Liver (tissue), 8 donors: ENCODE measurements at regions not wholly inside any gene's neighbourhood (a gene's known extent, or its start where the extent isn't known, plus 50 kb on each side); places are given as distances from the start of the nearest gene placed in this dataset.

ENCODE experiments used
- DNase-seq: peaks from one replicate; pipeline ENCODE4 v3.0.0-alpha.2; 2017; ENCODE audit warnings: low spot score
- H3K27ac ChIP-seq, 2 donors: one replicate each; pipeline ENCODE4 v1.7.0; 2013; ENCODE audit warnings: inconsistent platforms in 2 of 2, low read length in 2 of 2, control low read depth in 1 of 2, low read depth in 1 of 2, mild to moderate bottlenecking in 1 of 2
- H3K27me3 ChIP-seq, 4 donors: one replicate each; pipeline versions ENCODE4 v1.6.1 to v1.7.0; 2013; ENCODE audit warnings: low read length in 3 of 4, inconsistent platforms in 1 of 4, mild to moderate bottlenecking in 1 of 4, moderate library complexity in 1 of 4; ENCODE audit not compliant: control insufficient read depth in 4 of 4, insufficient read depth in 4 of 4
- H3K36me3 ChIP-seq, 4 donors: one replicate each; pipeline versions ENCODE4 v1.6.1 to v1.7.0; 2013; ENCODE audit warnings: low read length in 3 of 4, mild to moderate bottlenecking in 3 of 4, low read depth in 1 of 4, moderate library complexity in 1 of 4; ENCODE audit not compliant: control insufficient read depth in 4 of 4, insufficient read depth in 3 of 4
- H3K4me1 ChIP-seq, 4 donors: one replicate each; pipeline versions ENCODE4 v1.6.1 to v1.7.0; 2013; ENCODE audit warnings: low read length in 3 of 4, mild to moderate bottlenecking in 3 of 4, moderate library complexity in 1 of 4; ENCODE audit not compliant: control insufficient read depth in 4 of 4, insufficient read depth in 4 of 4
- H3K4me3 ChIP-seq, 3 donors: one replicate each; pipeline versions ENCODE4 v1.6.1 to v1.7.0; 2013; ENCODE audit warnings: low read length in 3 of 3, control low read depth in 1 of 3, low read depth in 1 of 3, mild to moderate bottlenecking in 1 of 3
- H3K9ac ChIP-seq, 2 donors: one replicate each; pipeline ENCODE4 v1.7.0; 2013; ENCODE audit warnings: low read length in 2 of 2, mild to moderate bottlenecking in 2 of 2, moderate library complexity in 2 of 2, control low read depth in 1 of 2, low read depth in 1 of 2
- H3K9me3 ChIP-seq, 4 donors: one replicate each; pipeline versions ENCODE4 v1.6.1 to v1.7.0; 2013; ENCODE audit warnings: low read length in 3 of 4; ENCODE audit not compliant: control insufficient read depth in 4 of 4
- ATF3 ChIP-seq: IDR thresholded peaks from 2 replicates; pipeline ENCODE4 v1.6.1; 2016; ENCODE audit warnings: antibody characterized with exemption
- CTCF ChIP-seq: fragments of 150-350 bp; IDR thresholded peaks from 2 replicates; pipeline ENCODE4 v1.5.1; 2017; ENCODE audit warnings: improper control_type of control experiment, low read depth, low read length; ENCODE audit not compliant: missing input control
- EGR1 ChIP-seq, 2 donors: IDR thresholded peaks; 2 replicates each; pipeline ENCODE4 v1.6.1; 2016 to 2018; ENCODE audit warnings: antibody characterized with exemption in 2 of 2, low read depth in 2 of 2
- FOXA2 ChIP-seq: IDR thresholded peaks from 2 replicates; pipeline ENCODE4 v1.6.1; 2016; ENCODE audit warnings: antibody characterized with exemption
- GABPA ChIP-seq, 2 donors: IDR thresholded peaks in 1 of 2; conservative IDR thresholded peaks in 1 of 2; 2 replicates each; pipeline ENCODE4 v1.6.1; 2016; ENCODE audit warnings: antibody characterized with exemption in 2 of 2, mild to moderate bottlenecking in 1 of 2, moderate library complexity in 1 of 2
- HNF4A ChIP-seq, 2 donors: conservative IDR thresholded peaks; 2 replicates each; pipeline ENCODE4 v1.6.1; 2016; ENCODE audit warnings: antibody characterized with exemption in 2 of 2, mild to moderate bottlenecking in 2 of 2
- HNF4G ChIP-seq: IDR thresholded peaks from 2 replicates; pipeline ENCODE4 v1.6.1; 2016; ENCODE audit warnings: antibody characterized with exemption
- JUND ChIP-seq, 2 donors: IDR thresholded peaks; 2 replicates each; pipeline ENCODE4 v1.6.1; 2016; ENCODE audit warnings: antibody characterized with exemption in 2 of 2
- MAX ChIP-seq: IDR thresholded peaks from 2 replicates; pipeline ENCODE4 v1.6.1; 2016; ENCODE audit warnings: antibody characterized with exemption
- NR2F2 ChIP-seq: IDR thresholded peaks from 2 replicates; pipeline ENCODE4 v1.6.1; 2016; ENCODE audit warnings: antibody characterized with exemption
- RAD21 ChIP-seq, 2 donors: IDR thresholded peaks; 2 replicates each; pipeline ENCODE4 v1.6.1; 2016; ENCODE audit warnings: antibody characterized with exemption in 2 of 2, mild to moderate bottlenecking in 2 of 2
- REST ChIP-seq: IDR thresholded peaks from 2 replicates; pipeline ENCODE4 v1.6.1; 2016; ENCODE audit warnings: antibody characterized with exemption, mild to moderate bottlenecking
- RXRA ChIP-seq, 2 donors: IDR thresholded peaks; 2 replicates each; pipeline ENCODE4 v1.6.1; 2017 to 2018; ENCODE audit warnings: antibody characterized with exemption in 2 of 2, mild to moderate bottlenecking in 1 of 2
- SP1 ChIP-seq: IDR thresholded peaks from 2 replicates; pipeline ENCODE4 v1.6.1; 2018; ENCODE audit warnings: antibody characterized with exemption, mild to moderate bottlenecking
- TAF1 ChIP-seq: conservative IDR thresholded peaks from 2 replicates; pipeline ENCODE4 v1.6.1; 2016; ENCODE audit warnings: antibody characterized with exemption, mild to moderate bottlenecking
- YY1 ChIP-seq: IDR thresholded peaks from 2 replicates; pipeline ENCODE4 v1.6.1; 2016; ENCODE audit warnings: antibody characterized with exemption, mild to moderate bottlenecking
- ZBTB33 ChIP-seq: IDR thresholded peaks from 2 replicates; pipeline ENCODE4 v1.6.1; 2016; ENCODE audit warnings: antibody characterized with exemption
- WGBS: extraction: QIAGEN DNeasy Blood & Tissue Kit; methylation state at CpG from one replicate; pipeline ENCODE4 v1.1.7; 2013; 5-methylcytosine and 5-hydroxymethylcytosine counted together
- donor health status: healthy.
- donor health status: healthy.
- donor health status: healthy.
- donor health status: healthy.
- donor health status: healthy.

- no peak for TF ChIP-seq FOXA2
- no peak for TF ChIP-seq RAD21 (IDR thresholded peaks at IDR 0.05)
- no peaks in the 10 kb centered on the region for H3K36me3 ChIP-seq
- peaks cover 0 to 3% (median 0%) of the 10 kb centered on the region in 4 donors for H3K27me3 ChIP-seq
- H3K27ac ChIP-seq = no peak overlapping the region
- no peaks in the 10 kb centered on the region for H3K4me1 ChIP-seq
- no peaks in the 10 kb centered on the region for H3K9me3 ChIP-seq
- no peak overlapping the region for H3K4me3 ChIP-seq
- 89% methylated on average over 2 of the region's 2 CpGs for WGBS
- H3K9ac ChIP-seq = no peak overlapping the region
- DNase-seq = no peak
Observed at GRCh38 chr3:82493858-82494257, 732.4 kb upstream of the GBE1 start.

- H3K36me3 ChIP-seq = no peaks in the 10 kb centered on the region
- H3K9me3 ChIP-seq = peaks cover 0 to 4% (median 3%) of the 10 kb centered on the region in 4 donors
- TF ChIP-seq RXRA (IDR thresholded peaks at IDR 0.05) = no peak
- no peak for TF ChIP-seq YY1
- TF ChIP-seq REST = no peak
- no peak for TF ChIP-seq NR2F2
- TF ChIP-seq HNF4A (conservative IDR thresholded peaks at IDR 0.05) = no peak
- no peak for TF ChIP-seq TAF1
- TF ChIP-seq MAX = no peak
- TF ChIP-seq SP1 = no peak
- no peak for TF ChIP-seq JUND (IDR thresholded peaks at IDR 0.05)
- TF ChIP-seq ZBTB33 = no peak
- no peak for TF ChIP-seq ATF3
- TF ChIP-seq HNF4G = no peak
- TF ChIP-seq RAD21 (IDR thresholded peaks at IDR 0.05) = no peak
- no peak overlapping the region for H3K4me3 ChIP-seq
- H3K9ac ChIP-seq = no peak overlapping the region
- no peaks in the 10 kb centered on the region for H3K4me1 ChIP-seq
- H3K27ac ChIP-seq = no peak overlapping the region
- DNase-seq = no peak
- 93% methylated on average over 1 of the region's 1 CpG for WGBS
- no peaks in the 10 kb centered on the region for H3K27me3 ChIP-seq
Observed at GRCh38 chr3:82475306-82475705, 713.9 kb upstream of the GBE1 start.

GRCh38 chr3:82474711-82475110 is 713.3 kb upstream of the GBE1 start:
- no peak overlapping the region for H3K4me3 ChIP-seq
- H3K36me3 ChIP-seq = no peaks in the 10 kb centered on the region
- no peaks in the 10 kb centered on the region for H3K4me1 ChIP-seq
- H3K9ac ChIP-seq = no peak overlapping the region
- no peak for DNase-seq
- no peaks in the 10 kb centered on the region for H3K27me3 ChIP-seq
- TF ChIP-seq ZBTB33 = no peak
- no peak for TF ChIP-seq HNF4A (conservative IDR thresholded peaks at IDR 0.05)
- TF ChIP-seq CTCF = no peak
- no peak for TF ChIP-seq GABPA (IDR thresholded peaks at IDR 0.05 in 1 of 2, conservative IDR thresholded peaks at IDR 0.05 in 1 of 2)
- TF ChIP-seq JUND (IDR thresholded peaks at IDR 0.05) = no peak
- no peak for TF ChIP-seq EGR1 (IDR thresholded peaks at IDR 0.05; ENCODE audit: low read depth in 2 of 2)
- no peak for TF ChIP-seq MAX
- no peak for TF ChIP-seq RAD21 (IDR thresholded peaks at IDR 0.05)
- no peak overlapping the region for H3K27ac ChIP-seq
- peaks cover 0 to 4% (median 3%) of the 10 kb centered on the region in 4 donors for H3K9me3 ChIP-seq
